HAP-1 (cell line): ENCODE measurements at regions not wholly inside any gene's neighbourhood (a gene's known extent, or its start where the extent isn't known, plus 50 kb on each side); places are given as distances from the start of the nearest gene placed in this dataset.
"Not testable (repeated sequence)": the region's sequence is repeated elsewhere in the genome, so short reads cannot be mapped to it uniquely, and the experiment has no call there.

Experiments used
- DNase-seq, 2 experiments: peaks; one replicate each; pipeline ENCODE4 v3.0.0-alpha.2; 2016 to 2020; ENCODE audit warnings: low spot score in 2 of 2
- H3K27me3 ChIP-seq: fragments of 250-450 bp; sonication (Bioruptor Pico); 2 replicates; pipeline ENCODE4 v1.5.1; 2020; ENCODE audit warnings: low read depth, mild to moderate bottlenecking, moderate library complexity
- H3K36me3 ChIP-seq: fragments of 250-450 bp; sonication (Bioruptor Pico); replicated peaks from 2 replicates; pipeline ENCODE4 v1.5.1; 2020; ENCODE audit warnings: mild to moderate bottlenecking
- H3K4me1 ChIP-seq: fragments of 250-450 bp; sonication (Bioruptor Pico); 2 replicates; pipeline ENCODE4 v1.5.1; 2020; ENCODE audit warnings: mild to moderate bottlenecking
- H3K4me3 ChIP-seq: fragments of 250-450 bp; sonication (Bioruptor Pico); 2 replicates; pipeline ENCODE4 v1.5.1; 2020; ENCODE audit warnings: mild to moderate bottlenecking, moderate library complexity
- H3K9me3 ChIP-seq: fragments of 250-450 bp; sonication (Bioruptor Pico); 2 replicates; pipeline ENCODE4 v1.5.1; 2020; ENCODE audit warnings: mild to moderate bottlenecking, moderate library complexity
- in situ Hi-C: fragments of 300-500 bp; cut with MboI; formaldehyde crosslinking; loops from 3 replicates; pipeline ENCODE4 v1.14.3; 2020; ENCODE audit warnings: low sequenced_read_pairs, inconsistent platforms, mixed read lengths

DNA sequence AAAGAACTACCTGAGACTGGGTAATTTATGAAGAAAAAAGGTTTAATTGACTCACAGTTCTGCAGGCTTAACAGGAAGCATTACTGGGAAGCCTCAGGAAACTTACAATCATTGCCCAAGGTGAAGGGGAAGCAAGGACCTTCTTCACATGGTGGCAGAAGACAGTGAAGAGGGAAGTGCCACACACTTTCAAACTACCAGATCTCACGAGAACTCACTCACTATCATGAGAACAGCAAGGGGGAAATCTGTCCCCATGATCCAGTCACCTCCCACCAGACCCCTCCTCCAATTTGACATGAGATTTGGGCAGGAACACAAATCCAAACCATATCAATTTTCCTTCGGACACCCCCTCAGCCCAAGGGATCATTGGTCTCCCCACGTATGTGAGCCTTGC lies 55.1 kb upstream of the CYRIA start:
- H3K27me3 ChIP-seq, H3K36me3 ChIP-seq, H3K4me3 ChIP-seq, H3K4me1 ChIP-seq, in situ Hi-C loops, H3K9me3 ChIP-seq, DNase-seq: not testable (repeated sequence)

GRCh38 chr2:16719485-16719808 lies 53.8 kb upstream of the CYRIA start:
- H3K4me3 ChIP-seq: no peak overlapping the region
- DNase-seq: no peak
- no peaks in the 10 kb centered on the region for H3K36me3 ChIP-seq
- in situ Hi-C loops: no loop called here
- H3K9me3 ChIP-seq: no peaks in the 10 kb centered on the region
- H3K4me1 ChIP-seq: no peaks in the 10 kb centered on the region
- H3K27me3 ChIP-seq: no peaks in the 10 kb centered on the region

GRCh38 chr2:16718576-16719484 lies 53.2 kb upstream of the CYRIA start:
- Histone ChIP-seq H3K4me1 (no peaks in the 10 kb centered on the region), H3K9me3 (no peaks in the 10 kb centered on the region), H3K27me3 (no peaks in the 10 kb centered on the region), H3K36me3 (no peaks in the 10 kb centered on the region), H3K4me3 (no peak overlapping the region)
- no peak for DNase-seq
- in situ Hi-C loops: no loop called here

DNA sequence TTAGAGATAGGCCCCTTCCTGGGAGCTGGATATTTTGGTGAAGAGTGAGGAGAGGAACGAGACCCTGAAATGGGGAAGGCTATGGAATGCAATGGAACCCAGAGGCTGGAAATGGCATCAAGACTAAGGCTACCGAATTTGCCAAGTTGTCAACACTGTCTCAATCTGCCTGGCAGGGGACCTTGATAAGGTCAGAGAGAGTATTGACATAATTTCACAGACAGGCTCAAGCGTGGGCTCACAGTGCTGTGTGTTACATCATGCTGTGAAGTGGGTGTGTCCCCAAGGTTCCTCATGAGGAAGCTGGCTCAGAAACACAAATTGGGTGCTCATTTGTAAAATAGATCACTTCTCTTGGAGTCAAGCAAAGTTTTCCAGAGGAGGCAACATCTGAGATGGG lies 51.8 kb upstream of the CYRIA start:
- no peaks in the 10 kb centered on the region for H3K27me3 ChIP-seq
- in situ Hi-C loops: no loop called here
- no peaks in the 10 kb centered on the region for H3K36me3 ChIP-seq
- no peak for DNase-seq
- no peaks in the 10 kb centered on the region; the same call in 1 of the 2 replicates for H3K4me1 ChIP-seq
- H3K9me3 ChIP-seq: no peaks in the 10 kb centered on the region
- no peak overlapping the region for H3K4me3 ChIP-seq

DNA sequence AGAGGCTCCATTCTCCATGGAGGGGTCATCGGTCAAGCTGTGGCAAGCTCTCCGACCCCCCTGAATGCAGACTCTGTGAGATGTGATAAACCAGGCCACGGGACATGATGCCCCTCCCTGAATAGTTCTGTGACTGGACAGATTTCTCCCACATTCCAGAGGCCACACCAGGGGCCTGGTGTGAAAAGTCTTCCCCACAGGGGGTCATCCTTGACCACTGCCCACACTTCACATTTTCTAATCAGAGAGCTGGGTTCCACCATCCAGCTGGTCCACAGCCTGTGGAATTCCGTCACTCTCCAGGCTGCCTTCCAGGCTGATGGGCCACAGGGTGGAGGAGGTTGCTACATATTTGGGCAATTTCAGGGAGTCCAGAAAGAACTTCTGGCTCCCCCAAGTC lies 51.3 kb upstream of the CYRIA start:
- Histone ChIP-seq H3K36me3 (no peaks in the 10 kb centered on the region), H3K4me1 (no peaks in the 10 kb centered on the region; the same call in 1 of the 2 replicates), H3K27me3 (no peaks in the 10 kb centered on the region), H3K4me3 (no peak overlapping the region), H3K9me3 (no peaks in the 10 kb centered on the region)
- in situ Hi-C loops: no loop called here
- no peak for DNase-seq

DNA sequence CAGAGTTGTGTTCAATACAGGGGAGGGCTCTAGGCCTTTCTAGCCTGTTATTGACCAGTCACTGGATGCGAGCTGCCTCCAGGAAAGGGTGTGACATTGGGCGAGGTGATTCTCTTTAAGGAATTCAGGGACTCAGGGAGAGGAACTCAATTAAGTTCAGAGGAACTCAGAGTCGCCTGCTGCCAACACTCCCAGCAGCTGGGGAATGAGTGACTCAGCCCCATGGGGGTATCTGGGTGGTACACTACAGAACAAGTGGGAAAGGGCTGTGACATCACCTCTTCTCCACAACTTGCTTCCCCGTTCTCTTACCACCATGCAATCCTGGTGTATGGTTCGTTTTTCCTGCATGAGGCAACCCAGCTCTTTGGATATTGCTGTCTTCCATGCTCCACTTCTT lies 50.4 kb upstream of the CYRIA start:
- H3K27me3 ChIP-seq: no peaks in the 10 kb centered on the region; the same call in 1 of the 2 replicates
- no peaks in the 10 kb centered on the region; the same call in 1 of the 2 replicates for H3K4me1 ChIP-seq
- no peaks in the 10 kb centered on the region for H3K9me3 ChIP-seq
- H3K36me3 ChIP-seq: no peaks in the 10 kb centered on the region
- H3K4me3 ChIP-seq: no peak overlapping the region
- DNase-seq: no peak
- in situ Hi-C loops: no loop called here
